ACHN (cell line): ENCODE measurements at regions not wholly inside any gene's neighbourhood (a gene's known extent, or its start where the extent isn't known, plus 50 kb on each side); places are given as distances from the start of the nearest gene placed in this dataset.
"Not testable (repeated sequence)": the region's sequence is repeated elsewhere in the genome, so short reads cannot be mapped to it uniquely, and the experiment has no call there.

Source experiments
- DNase-seq: peaks from one replicate; pipeline ENCODE4 v3.0.0-alpha.2; 2015
- in situ Hi-C: cut with HindIII; loops from 2 replicates; pipeline ENCODE4 v1.10.0; 2017; ENCODE audit warnings: low sequenced_read_pairs, low pct_ligation_motif_present, low pct_unique_long_range_greater_than_20kb

DNA sequence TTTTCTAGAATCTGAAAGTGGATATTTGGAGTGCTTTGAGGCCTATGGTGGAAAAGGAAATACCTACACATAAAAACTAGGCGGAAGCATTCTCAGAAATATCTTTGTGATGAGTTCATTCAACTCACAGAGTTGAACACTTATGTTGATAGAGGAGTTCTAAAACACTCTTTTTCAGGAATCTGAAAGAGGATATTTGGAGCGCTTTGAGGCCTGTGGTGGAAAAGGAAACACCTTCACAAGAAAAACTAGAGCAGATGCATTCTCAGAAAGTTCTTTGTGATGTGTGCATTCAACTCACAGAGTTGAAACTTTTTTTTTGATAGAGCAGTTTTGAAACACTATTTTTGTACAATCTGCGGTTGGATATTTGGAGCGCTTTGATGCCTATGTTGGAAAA is 1250.0 kb upstream of the DEFB115 start:
- in situ Hi-C loops, result not testable (repeated sequence)
- peak; percentile 7 for DNase-seq
